ENCODE measurements at regions not wholly inside any gene's neighbourhood (a gene's known extent, or its start where the extent isn't known, plus 50 kb on each side); places are given as distances from the start of the nearest gene placed in this dataset.

GRCh38 chr18:45374878-45375630 lies 240.2 kb upstream of the SLC14A2 start:
- ChIA-PET CTCF (interaction anchor here (1.5 kb wide), 1 partner anchor 9 kb away, joined by 4 read pairs; no protein-coding TSS in a partner anchor), POLR2A (no interaction called here)
- Mint-ChIP-seq H3K9me3 (no peaks in the 10 kb centered on the region), H3K27me3 (no peaks in the 10 kb centered on the region), H3K4me1 (peaks cover 16% of the 10 kb centered on the region), H3K36me3 (ENCODE audit: low read depth) (no peaks in the 10 kb centered on the region), H3K27ac (no peak overlapping the region), H3K4me3 (no peak overlapping the region)
- intact Hi-C loops (cut with micrococcal nuclease): no loop called here
- ATAC-seq (ENCODE audit: low read depth) (no peak), DNase-seq (no peak)
- TF ChIP-seq CTCF (IDR thresholded peaks at IDR 0.05): no peak

- no peak overlapping the region for H3K4me3 Mint-ChIP-seq
- CTCF ChIA-PET: no interaction called here
- H3K27ac Mint-ChIP-seq: no peak overlapping the region
- H3K27me3 Mint-ChIP-seq: no peaks in the 10 kb centered on the region
- no peaks in the 10 kb centered on the region for H3K9me3 Mint-ChIP-seq
- peaks cover 8% of the 10 kb centered on the region for H3K4me1 Mint-ChIP-seq
- intact Hi-C loops (cut with micrococcal nuclease): no loop called here
- POLR2A ChIA-PET: no interaction called here
- ATAC-seq (ENCODE audit: low read depth) (no peak), DNase-seq (no peak)
- no peaks in the 10 kb centered on the region for H3K36me3 Mint-ChIP-seq (ENCODE audit: low read depth)
- TF ChIP-seq CTCF (IDR thresholded peaks at IDR 0.05): no peak
These were observed 239.1 kb upstream of the SLC14A2 start for GRCh38 chr18:45376193-45376592.

- no peaks in the 10 kb centered on the region for H3K27me3 Mint-ChIP-seq
- no peak for TF ChIP-seq CTCF (IDR thresholded peaks at IDR 0.05)
- ChIA-PET POLR2A (no interaction called here), CTCF (interaction anchor here (1.1 to 1.7 kb wide), 2 partner anchors 1280 to 1757 kb away, joined by 3 to 4 read pairs; no protein-coding TSS in a partner anchor)
- H3K36me3 Mint-ChIP-seq (ENCODE audit: low read depth): no peaks in the 10 kb centered on the region
- no peak for ATAC-seq (ENCODE audit: low read depth)
- intact Hi-C loops (cut with micrococcal nuclease): no loop called here
- H3K4me1 Mint-ChIP-seq: peaks cover 3% of the 10 kb centered on the region
- DNase-seq: no peak
- H3K27ac Mint-ChIP-seq: no peak overlapping the region
- no peak overlapping the region for H3K4me3 Mint-ChIP-seq
- no peaks in the 10 kb centered on the region for H3K9me3 Mint-ChIP-seq
These were observed 237.0 kb upstream of the SLC14A2 start for GRCh38 chr18:45378308-45378707.

GRCh38 chr18:45378933-45379332 lies 236.3 kb upstream of the SLC14A2 start:
- Mint-ChIP-seq H3K4me3 (no peak overlapping the region), H3K27ac (no peak overlapping the region), H3K9me3 (no peaks in the 10 kb centered on the region), H3K4me1 (no peaks in the 10 kb centered on the region), H3K36me3 (ENCODE audit: low read depth) (no peaks in the 10 kb centered on the region), H3K27me3 (no peaks in the 10 kb centered on the region)
- ChIA-PET POLR2A (no interaction called here), CTCF (interaction anchor here (0.6 to 1.7 kb wide), 4 partner anchors 1281 to 1758 kb away, joined by 3 to 4 read pairs (median 3); no protein-coding TSS in a partner anchor)
- intact Hi-C loops (cut with micrococcal nuclease): no loop called here
- no peak for ATAC-seq (ENCODE audit: low read depth)
- no peak for DNase-seq
- no peak for TF ChIP-seq CTCF (IDR thresholded peaks at IDR 0.05)

- H3K4me3 Mint-ChIP-seq: no peak overlapping the region
- POLR2A ChIA-PET: no interaction called here
- no peaks in the 10 kb centered on the region for H3K9me3 Mint-ChIP-seq
- ATAC-seq (ENCODE audit: low read depth) (no peak), DNase-seq (no peak)
- no peaks in the 10 kb centered on the region for H3K4me1 Mint-ChIP-seq
- intact Hi-C loops (cut with micrococcal nuclease): no loop called here
- CTCF ChIA-PET: interaction anchor here (1.1 to 6.9 kb wide), 3 partner anchors 1282 to 1759 kb away, joined by 3 to 92 read pairs (median 4); no protein-coding TSS in a partner anchor
- no peaks in the 10 kb centered on the region for H3K36me3 Mint-ChIP-seq (ENCODE audit: low read depth)
- H3K27ac Mint-ChIP-seq: no peak overlapping the region
- H3K27me3 Mint-ChIP-seq: peaks cover 5% of the 10 kb centered on the region
- no peak for TF ChIP-seq CTCF (IDR thresholded peaks at IDR 0.05)
These were observed 235.4 kb upstream of the SLC14A2 start for GRCh38 chr18:45379903-45380302.
